NOMO-1 treated with DMSO at 0.1 percent for 48 hours (cell line): ENCODE measurements at regions not wholly inside any gene's neighbourhood (a gene's known extent, or its start where the extent isn't known, plus 50 kb on each side); places are given as distances from the start of the nearest gene placed in this dataset.
A peak's percentile ranks its signal among the peaks of the same experiment; 100 is the strongest.

ENCODE experiments used
- DNase-seq: peaks from one replicate; lab custom pipeline; 2025; ENCODE audit not compliant: unreplicated experiment; lab: John Stamatoyannopoulos, UW

- no peak for DNase-seq
These were observed 664.4 kb downstream of the NYAP2 start for GRCh38 chr2:226063704-226064440.

GRCh38 chr2:226059961-226060627, 660.6 kb downstream of the NYAP2 start:
- DNase-seq: peak; percentile 65

GRCh38 chr2:226057914-226058313, 658.4 kb downstream of the NYAP2 start:
- DNase-seq: peak; percentile 65

- DNase-seq: no peak
These were observed 657.9 kb downstream of the NYAP2 start for GRCh38 chr2:226057365-226057764.

GRCh38 chr2:226052772-226053416, 653.4 kb downstream of the NYAP2 start:
- DNase-seq: no peak

GRCh38 chr2:226050822-226051221, 651.3 kb downstream of the NYAP2 start:
- no peak for DNase-seq

- no peak for DNase-seq
These were observed 649.1 kb downstream of the NYAP2 start for GRCh38 chr2:226048611-226049010.

GRCh38 chr2:226045080-226045479, 645.6 kb downstream of the NYAP2 start:
- DNase-seq: no peak

GRCh38 chr2:226040344-226040900, 640.9 kb downstream of the NYAP2 start:
- no peak for DNase-seq

- DNase-seq: peak; percentile 42
These were observed 638.0 kb downstream of the NYAP2 start for GRCh38 chr2:226037526-226037925.

GRCh38 chr2:226031647-226032501, 632.4 kb downstream of the NYAP2 start:
- no peak for DNase-seq

- peak; percentile 56 for DNase-seq
These were observed 631.5 kb downstream of the NYAP2 start for GRCh38 chr2:226030788-226031646.

GRCh38 chr2:226030369-226030768, 630.9 kb downstream of the NYAP2 start:
- peak; percentile 25 for DNase-seq

GRCh38 chr2:226023946-226024345, 624.4 kb downstream of the NYAP2 start:
- DNase-seq: no peak

- no peak for DNase-seq
These were observed 623.9 kb downstream of the NYAP2 start for GRCh38 chr2:226023383-226023782.

- no peak for DNase-seq
These were observed 621.4 kb downstream of the NYAP2 start for GRCh38 chr2:226020956-226021355.

GRCh38 chr2:226020176-226020575, 620.7 kb downstream of the NYAP2 start:
- no peak for DNase-seq

- DNase-seq: no peak
These were observed 619.1 kb downstream of the NYAP2 start for GRCh38 chr2:226018641-226019040.

- DNase-seq: no peak
These were observed 618.0 kb downstream of the NYAP2 start for GRCh38 chr2:226017537-226017936.

GRCh38 chr2:226017107-226017506, 617.6 kb downstream of the NYAP2 start:
- no peak for DNase-seq
